CD4-positive, alpha-beta memory T cell (primary cell): ENCODE measurements at regions not wholly inside any gene's neighbourhood (a gene's known extent, or its start where the extent isn't known, plus 50 kb on each side); places are given as distances from the start of the nearest gene placed in this dataset.

Experiments used
- CTCF ChIA-PET: fragments of 350-600 bp; sonication (Branson Sonifier 250); formaldehyde crosslinking; loops from one replicate; lab custom pipeline; 2021; ENCODE audit warnings: inconsistent platforms; ENCODE audit not compliant: partially characterized antibody; lab: Charles Lee
- POLR2A ChIA-PET: fragments of 350-600 bp; sonication (Branson Sonifier 250); formaldehyde crosslinking; loops from one replicate; lab custom pipeline; 2021; ENCODE audit not compliant: partially characterized antibody; lab: Charles Lee
- DNase-seq, 5 donors: peaks; one replicate each; pipeline versions ENCODE4 v3.0.0 to v3.0.0-alpha.2; 2020 to 2022; ENCODE audit warnings: mixed read lengths in 1 of 5
- H3K27ac ChIP-seq: one replicate; pipeline ENCODE4 v1.7.0; 2013; ENCODE audit warnings: low read depth, low read length
- H3K27me3 ChIP-seq: 2 replicates; pipeline ENCODE4 v1.7.0; 2013; ENCODE audit warnings: mild to moderate bottlenecking, low read length, moderate library complexity; ENCODE audit not compliant: insufficient read depth
- H3K36me3 ChIP-seq: 2 replicates; pipeline ENCODE4 v1.7.0; 2013; ENCODE audit warnings: mild to moderate bottlenecking, low read length, moderate library complexity; ENCODE audit not compliant: insufficient read depth
- H3K4me1 ChIP-seq: 2 replicates; pipeline ENCODE4 v1.7.0; 2013; ENCODE audit warnings: mild to moderate bottlenecking, low read length, moderate library complexity; ENCODE audit not compliant: insufficient read depth
- H3K4me3 ChIP-seq, 2 donors: one replicate each; pipeline ENCODE4 v1.7.0; 2013; ENCODE audit warnings: low read length in 2 of 2, mild to moderate bottlenecking in 1 of 2
- H3K9me3 ChIP-seq, 2 donors: one replicate each; pipeline ENCODE4 v1.7.0; 2013; ENCODE audit warnings: low read length in 2 of 2, control low read depth in 1 of 2; ENCODE audit not compliant: control insufficient read depth in 1 of 2
- H3K27ac Mint-ChIP-seq, 7 donors: one replicate each; pipeline ENCODE4 v1.8.0; 2020 to 2021; ENCODE audit warnings: mixed read lengths in 7 of 7, mild to moderate bottlenecking in 6 of 7, inconsistent platforms in 3 of 7, moderate library complexity in 3 of 7
- H3K27me3 Mint-ChIP-seq, 2 donors: one replicate each; pipeline ENCODE4 v1.8.0; 2020 to 2021; ENCODE audit warnings: mixed read lengths in 2 of 2
- H3K36me3 Mint-ChIP-seq, 2 donors: one replicate each; pipeline ENCODE4 v1.8.0; 2020 to 2021; ENCODE audit warnings: mixed read lengths in 2 of 2, inconsistent platforms in 1 of 2, mild to moderate bottlenecking in 1 of 2
- H3K4me1 Mint-ChIP-seq, 4 donors: one replicate each; pipeline ENCODE4 v1.8.0; 2020 to 2021; ENCODE audit warnings: mixed read lengths in 4 of 4, mild to moderate bottlenecking in 1 of 4
- H3K4me3 Mint-ChIP-seq, 8 donors: one replicate each; pipeline ENCODE4 v1.8.0; 2020 to 2021; ENCODE audit warnings: mixed read lengths in 8 of 8, mild to moderate bottlenecking in 7 of 8, moderate library complexity in 6 of 8, inconsistent platforms in 3 of 8
- H3K9me3 Mint-ChIP-seq, 8 donors: one replicate each; pipeline ENCODE4 v1.8.0; 2020 to 2021; ENCODE audit warnings: mixed read lengths in 8 of 8, mild to moderate bottlenecking in 5 of 8, inconsistent platforms in 3 of 8, moderate library complexity in 1 of 8
- intact Hi-C: fragments of 100-400 bp; cut with micrococcal nuclease; formaldehyde crosslinking; loops from one replicate; pipeline ENCODE4 v1.15.1; 2023

DNA sequence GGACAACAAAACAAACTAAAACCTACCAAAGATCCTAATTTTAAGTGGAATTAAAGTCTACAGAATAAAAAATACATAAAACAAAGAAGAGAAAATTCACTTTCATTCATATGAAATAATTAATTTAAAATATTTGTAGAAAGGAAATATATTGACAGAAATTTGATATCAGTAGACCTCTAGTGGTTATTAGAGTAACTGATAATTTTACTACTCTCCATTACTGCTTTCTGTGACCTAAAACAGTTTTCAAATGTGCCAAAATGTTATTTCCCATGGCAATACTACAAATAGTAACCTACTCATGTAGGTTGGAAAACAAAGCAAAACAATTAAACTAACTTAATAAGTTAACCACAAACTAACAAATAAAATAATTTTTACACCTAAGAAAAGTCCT is 147.1 kb downstream of the NOL4 start:
- no peaks in the 10 kb centered on the region for H3K4me1 ChIP-seq
- Mint-ChIP-seq H3K4me1 (no peaks in the 10 kb centered on the region), H3K27ac (no peak overlapping the region), H3K27me3 (no peaks in the 10 kb centered on the region), H3K4me3 (no peak overlapping the region), H3K36me3 (no peaks in the 10 kb centered on the region), H3K9me3 (peaks cover 0 to 8% (median 3%) of the 10 kb centered on the region in 8 donors)
- intact Hi-C loops, result no loop called here
- H3K4me3 ChIP-seq, result no peak overlapping the region
- DNase-seq, result no peak
- POLR2A ChIA-PET, result no interaction called here
- CTCF ChIA-PET, result no interaction called here
- H3K27ac ChIP-seq, result no peak overlapping the region
- H3K27me3 ChIP-seq, result no peaks in the 10 kb centered on the region
- no peaks in the 10 kb centered on the region for H3K9me3 ChIP-seq
- H3K36me3 ChIP-seq, result no peaks in the 10 kb centered on the region

DNA sequence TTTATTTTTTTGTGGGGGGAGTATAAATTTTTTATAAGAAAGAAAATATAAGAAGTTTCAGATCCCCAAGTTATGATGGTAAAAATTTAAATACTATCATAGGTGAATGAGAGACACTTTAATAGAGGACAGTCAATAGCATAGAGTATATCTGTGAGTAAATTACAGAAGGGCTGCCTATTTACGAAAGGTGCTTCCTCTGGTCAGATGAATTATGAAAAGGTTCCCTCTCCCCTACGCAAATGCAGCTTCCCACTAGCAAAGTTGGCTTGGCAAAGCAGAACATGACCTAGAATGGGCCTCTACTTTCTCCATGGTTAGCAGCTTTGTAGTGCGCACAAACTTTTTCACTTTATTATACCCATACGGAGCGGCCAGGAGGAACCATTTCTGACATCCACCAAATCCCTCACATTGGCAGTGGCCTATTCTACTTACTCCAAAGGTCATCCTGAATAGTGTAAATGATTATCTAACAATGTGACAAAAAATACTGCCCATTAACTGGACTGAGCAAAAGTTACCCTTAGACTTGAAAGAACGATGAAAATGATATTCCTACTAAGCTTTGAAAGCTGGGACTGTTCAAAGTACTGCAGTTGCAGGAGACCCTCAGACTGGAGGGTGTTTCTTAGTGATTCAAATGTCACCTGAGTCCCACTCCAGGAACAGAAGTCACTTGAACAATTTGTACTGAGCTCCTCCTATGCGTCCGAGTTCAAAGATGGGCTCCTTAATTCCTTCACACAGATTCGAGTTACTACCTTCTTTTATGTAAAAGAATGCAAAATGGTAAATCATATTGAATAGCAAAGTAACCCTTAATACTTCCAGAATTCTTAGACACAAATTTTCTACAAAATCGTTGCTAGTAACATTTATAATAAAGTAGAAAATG is 148.5 kb downstream of the NOL4 start:
- CTCF ChIA-PET, result no interaction called here
- Histone ChIP-seq H3K4me1 (no peaks in the 10 kb centered on the region), H3K9me3 (no peaks in the 10 kb centered on the region), H3K27me3 (no peaks in the 10 kb centered on the region), H3K36me3 (no peaks in the 10 kb centered on the region), H3K4me3 (no peak overlapping the region), H3K27ac (no peak overlapping the region)
- POLR2A ChIA-PET, result no interaction called here
- no peaks in the 10 kb centered on the region for H3K4me1 Mint-ChIP-seq
- no peak for DNase-seq
- no peaks in the 10 kb centered on the region for H3K36me3 Mint-ChIP-seq
- peaks cover 0 to 8% (median 3%) of the 10 kb centered on the region in 8 donors for H3K9me3 Mint-ChIP-seq
- intact Hi-C loops, result no loop called here
- H3K4me3 Mint-ChIP-seq, result no peak overlapping the region
- H3K27ac Mint-ChIP-seq, result no peak overlapping the region
- H3K27me3 Mint-ChIP-seq, result no peaks in the 10 kb centered on the region

DNA sequence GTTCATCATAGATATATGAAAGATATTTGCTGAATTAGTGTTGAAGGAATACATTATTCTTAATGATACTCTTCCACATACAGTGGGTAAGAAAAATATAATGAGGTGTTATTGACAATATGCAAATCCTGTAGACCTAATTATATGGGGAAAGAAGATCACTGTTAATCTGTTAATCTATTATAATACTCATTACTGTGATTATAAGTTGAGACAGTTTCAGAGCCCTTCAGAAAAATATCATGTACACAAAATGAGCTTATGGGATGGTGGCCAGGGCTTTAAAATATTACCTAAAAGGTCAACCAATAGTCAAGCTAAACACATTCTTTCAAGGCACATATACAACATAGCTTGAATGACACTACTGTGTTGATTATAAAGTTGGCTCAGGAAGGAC is 163.5 kb downstream of the NOL4 start:
- Mint-ChIP-seq H3K27me3 (no peaks in the 10 kb centered on the region), H3K36me3 (no peaks in the 10 kb centered on the region), H3K9me3 (peaks cover 2 to 27% (median 11%) of the 10 kb centered on the region in 8 donors), H3K27ac (no peak overlapping the region), H3K4me1 (no peaks in the 10 kb centered on the region), H3K4me3 (no peak overlapping the region)
- Histone ChIP-seq H3K4me1 (no peaks in the 10 kb centered on the region), H3K27ac (no peak overlapping the region), H3K4me3 (no peak overlapping the region), H3K27me3 (no peaks in the 10 kb centered on the region), H3K36me3 (no peaks in the 10 kb centered on the region), H3K9me3 (no peaks in the 10 kb centered on the region)
- intact Hi-C loops, result no loop called here
- CTCF ChIA-PET, result interaction anchor here (1.3 kb wide), 1 partner anchor 20 kb away, joined by 3 read pairs; no protein-coding TSS in a partner anchor
- no peak for DNase-seq
- POLR2A ChIA-PET, result no interaction called here

DNA sequence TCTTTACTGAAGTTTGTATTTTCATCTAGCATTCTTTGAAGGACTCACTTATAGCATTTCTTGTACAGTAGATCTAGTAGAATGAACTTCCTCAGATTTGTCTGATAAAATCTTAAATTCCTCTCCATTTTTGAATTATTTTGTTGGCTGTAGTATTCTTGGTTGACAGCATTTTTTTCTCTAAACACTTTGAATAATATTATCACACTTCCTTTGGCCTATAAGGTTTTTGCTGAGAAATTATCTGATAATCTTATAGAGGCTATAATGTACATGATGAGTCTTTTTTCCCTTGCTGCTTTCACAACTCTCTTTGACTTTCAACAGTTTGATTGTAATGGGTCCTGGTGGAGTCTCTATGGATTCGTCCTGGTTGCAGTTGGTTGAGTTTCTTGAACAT is 169.5 kb downstream of the NOL4 start:
- H3K27ac ChIP-seq, result no peak overlapping the region
- ChIA-PET CTCF (no interaction called here), POLR2A (no interaction called here)
- H3K36me3 ChIP-seq, result no peaks in the 10 kb centered on the region
- no peaks in the 10 kb centered on the region for H3K9me3 ChIP-seq
- no peak for DNase-seq
- no peak overlapping the region for H3K4me3 ChIP-seq
- intact Hi-C loops, result no loop called here
- Mint-ChIP-seq H3K27me3 (no peaks in the 10 kb centered on the region), H3K36me3 (no peaks in the 10 kb centered on the region), H3K4me1 (no peaks in the 10 kb centered on the region), H3K27ac (no peak overlapping the region), H3K4me3 (no peak overlapping the region), H3K9me3 (peaks cover 3 to 42% (median 20%) of the 10 kb centered on the region in 8 donors)
- no peaks in the 10 kb centered on the region for H3K4me1 ChIP-seq
- H3K27me3 ChIP-seq, result no peaks in the 10 kb centered on the region

DNA sequence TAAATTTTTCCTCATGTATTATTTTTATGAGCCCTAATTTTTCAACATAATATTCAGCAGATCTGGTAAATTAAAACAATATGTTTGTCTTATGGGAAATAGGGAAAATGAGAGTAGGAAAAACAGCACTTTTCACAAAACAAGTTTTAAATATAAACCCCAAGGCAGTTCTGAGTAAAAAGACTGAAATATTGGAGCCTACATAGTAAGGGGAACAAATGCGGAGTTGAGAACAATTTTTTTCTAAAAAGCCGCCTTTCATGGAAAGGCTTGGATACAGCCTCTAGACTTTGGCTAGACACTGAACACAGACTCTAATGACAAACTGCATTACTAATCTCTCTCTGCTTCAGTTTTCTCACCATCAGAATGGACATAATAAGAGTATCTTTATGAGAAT is 174.1 kb downstream of the NOL4 start:
- H3K9me3 ChIP-seq, result no peaks in the 10 kb centered on the region
- H3K27ac Mint-ChIP-seq, result no peak overlapping the region
- no peaks in the 10 kb centered on the region for H3K36me3 Mint-ChIP-seq
- no peak overlapping the region for H3K4me3 Mint-ChIP-seq
- no peaks in the 10 kb centered on the region for H3K4me1 Mint-ChIP-seq
- no peak for DNase-seq
- ChIA-PET POLR2A (no interaction called here), CTCF (no interaction called here)
- peaks cover 0 to 15% (median 10%) of the 10 kb centered on the region in 8 donors for H3K9me3 Mint-ChIP-seq
- no peaks in the 10 kb centered on the region for H3K27me3 Mint-ChIP-seq
- H3K4me3 ChIP-seq, result no peak overlapping the region
- H3K27ac ChIP-seq, result no peak overlapping the region
- intact Hi-C loops, result no loop called here
- H3K4me1 ChIP-seq, result no peaks in the 10 kb centered on the region
- no peaks in the 10 kb centered on the region for H3K27me3 ChIP-seq
- no peaks in the 10 kb centered on the region for H3K36me3 ChIP-seq

DNA sequence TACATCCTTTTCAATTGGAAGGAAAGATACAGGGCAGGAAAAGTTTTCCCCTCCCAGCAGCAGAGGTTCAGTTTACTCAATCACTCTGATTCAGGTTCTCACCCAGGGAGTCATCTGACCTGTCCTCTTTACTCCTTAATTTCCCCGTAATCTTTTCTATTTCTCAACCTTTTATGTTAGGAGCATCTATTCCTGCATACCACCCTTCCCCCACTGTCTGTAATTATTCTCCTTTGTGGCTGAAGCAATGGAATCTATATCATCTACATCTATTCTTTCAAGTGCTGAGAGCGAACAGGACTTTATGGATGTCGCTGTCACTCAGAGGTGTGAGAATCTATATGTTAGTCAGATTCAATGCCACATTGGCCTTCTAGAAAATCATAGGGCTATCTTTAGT is 175.2 kb downstream of the NOL4 start:
- Histone ChIP-seq H3K4me1 (no peaks in the 10 kb centered on the region), H3K27me3 (no peaks in the 10 kb centered on the region), H3K4me3 (no peak overlapping the region), H3K27ac (no peak overlapping the region), H3K36me3 (no peaks in the 10 kb centered on the region), H3K9me3 (no peaks in the 10 kb centered on the region)
- H3K9me3 Mint-ChIP-seq, result peaks cover 0 to 8% (median 5%) of the 10 kb centered on the region in 8 donors
- no peaks in the 10 kb centered on the region for H3K27me3 Mint-ChIP-seq
- POLR2A ChIA-PET, result no interaction called here
- CTCF ChIA-PET, result no interaction called here
- intact Hi-C loops, result no loop called here
- H3K36me3 Mint-ChIP-seq, result no peaks in the 10 kb centered on the region
- DNase-seq, result no peak
- no peak overlapping the region for H3K27ac Mint-ChIP-seq
- H3K4me3 Mint-ChIP-seq, result no peak overlapping the region
- no peaks in the 10 kb centered on the region for H3K4me1 Mint-ChIP-seq

DNA sequence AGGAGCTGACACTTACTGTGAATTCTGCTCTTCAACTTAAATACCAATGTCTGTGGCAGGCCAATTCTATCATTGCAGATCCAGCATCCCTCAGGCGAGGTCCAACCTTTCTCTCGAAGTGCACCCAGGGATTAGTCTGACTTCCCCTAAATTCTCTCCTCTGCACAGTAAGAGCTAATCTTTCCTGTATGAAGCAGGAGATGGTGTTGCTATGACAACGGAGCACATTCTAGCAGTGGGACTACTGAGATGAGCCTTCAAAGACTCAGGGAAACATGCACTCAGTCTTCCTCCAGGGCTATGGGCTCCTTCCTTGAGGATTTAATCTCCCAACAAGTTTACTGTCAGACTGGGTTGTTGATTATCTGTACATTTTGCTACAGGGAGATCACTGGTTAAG is 176.3 kb downstream of the NOL4 start:
- Histone ChIP-seq H3K27ac (no peak overlapping the region), H3K9me3 (no peaks in the 10 kb centered on the region), H3K27me3 (no peaks in the 10 kb centered on the region), H3K36me3 (no peaks in the 10 kb centered on the region), H3K4me1 (no peaks in the 10 kb centered on the region), H3K4me3 (no peak overlapping the region)
- no peak for DNase-seq
- ChIA-PET POLR2A (no interaction called here), CTCF (no interaction called here)
- no peak overlapping the region for H3K27ac Mint-ChIP-seq
- no peak overlapping the region for H3K4me3 Mint-ChIP-seq
- no peaks in the 10 kb centered on the region for H3K27me3 Mint-ChIP-seq
- H3K36me3 Mint-ChIP-seq, result no peaks in the 10 kb centered on the region
- no peaks in the 10 kb centered on the region for H3K4me1 Mint-ChIP-seq
- intact Hi-C loops, result no loop called here
- H3K9me3 Mint-ChIP-seq, result peaks cover 0 to 7% (median 5%) of the 10 kb centered on the region in 8 donors
